ENCODE measurements at regions not wholly inside any gene's neighbourhood (a gene's known extent, or its start where the extent isn't known, plus 50 kb on each side); places are given as distances from the start of the nearest gene placed in this dataset.

DNA sequence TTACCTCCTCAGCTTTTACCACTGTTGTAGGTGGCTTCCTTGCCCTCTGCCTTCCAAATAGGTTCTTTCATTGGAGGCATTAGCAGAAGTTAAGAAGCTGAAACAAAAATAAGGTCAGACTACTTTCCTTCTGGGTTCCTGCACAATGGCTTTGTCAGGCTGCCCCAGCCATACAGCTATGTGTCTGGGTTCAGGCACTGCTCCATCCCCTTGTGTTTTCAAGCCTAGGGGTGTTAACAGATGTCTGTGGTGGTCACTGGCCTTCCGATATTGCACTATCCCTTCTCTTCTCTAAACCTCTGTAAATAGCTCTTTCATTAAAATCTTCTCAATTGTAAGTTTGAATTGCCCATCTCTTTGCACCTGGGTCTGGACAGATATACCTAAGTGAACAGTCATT, 728.9 kb downstream of the SLC16A7 start (continued):
- TF ChIP-seq, protein P1, sequence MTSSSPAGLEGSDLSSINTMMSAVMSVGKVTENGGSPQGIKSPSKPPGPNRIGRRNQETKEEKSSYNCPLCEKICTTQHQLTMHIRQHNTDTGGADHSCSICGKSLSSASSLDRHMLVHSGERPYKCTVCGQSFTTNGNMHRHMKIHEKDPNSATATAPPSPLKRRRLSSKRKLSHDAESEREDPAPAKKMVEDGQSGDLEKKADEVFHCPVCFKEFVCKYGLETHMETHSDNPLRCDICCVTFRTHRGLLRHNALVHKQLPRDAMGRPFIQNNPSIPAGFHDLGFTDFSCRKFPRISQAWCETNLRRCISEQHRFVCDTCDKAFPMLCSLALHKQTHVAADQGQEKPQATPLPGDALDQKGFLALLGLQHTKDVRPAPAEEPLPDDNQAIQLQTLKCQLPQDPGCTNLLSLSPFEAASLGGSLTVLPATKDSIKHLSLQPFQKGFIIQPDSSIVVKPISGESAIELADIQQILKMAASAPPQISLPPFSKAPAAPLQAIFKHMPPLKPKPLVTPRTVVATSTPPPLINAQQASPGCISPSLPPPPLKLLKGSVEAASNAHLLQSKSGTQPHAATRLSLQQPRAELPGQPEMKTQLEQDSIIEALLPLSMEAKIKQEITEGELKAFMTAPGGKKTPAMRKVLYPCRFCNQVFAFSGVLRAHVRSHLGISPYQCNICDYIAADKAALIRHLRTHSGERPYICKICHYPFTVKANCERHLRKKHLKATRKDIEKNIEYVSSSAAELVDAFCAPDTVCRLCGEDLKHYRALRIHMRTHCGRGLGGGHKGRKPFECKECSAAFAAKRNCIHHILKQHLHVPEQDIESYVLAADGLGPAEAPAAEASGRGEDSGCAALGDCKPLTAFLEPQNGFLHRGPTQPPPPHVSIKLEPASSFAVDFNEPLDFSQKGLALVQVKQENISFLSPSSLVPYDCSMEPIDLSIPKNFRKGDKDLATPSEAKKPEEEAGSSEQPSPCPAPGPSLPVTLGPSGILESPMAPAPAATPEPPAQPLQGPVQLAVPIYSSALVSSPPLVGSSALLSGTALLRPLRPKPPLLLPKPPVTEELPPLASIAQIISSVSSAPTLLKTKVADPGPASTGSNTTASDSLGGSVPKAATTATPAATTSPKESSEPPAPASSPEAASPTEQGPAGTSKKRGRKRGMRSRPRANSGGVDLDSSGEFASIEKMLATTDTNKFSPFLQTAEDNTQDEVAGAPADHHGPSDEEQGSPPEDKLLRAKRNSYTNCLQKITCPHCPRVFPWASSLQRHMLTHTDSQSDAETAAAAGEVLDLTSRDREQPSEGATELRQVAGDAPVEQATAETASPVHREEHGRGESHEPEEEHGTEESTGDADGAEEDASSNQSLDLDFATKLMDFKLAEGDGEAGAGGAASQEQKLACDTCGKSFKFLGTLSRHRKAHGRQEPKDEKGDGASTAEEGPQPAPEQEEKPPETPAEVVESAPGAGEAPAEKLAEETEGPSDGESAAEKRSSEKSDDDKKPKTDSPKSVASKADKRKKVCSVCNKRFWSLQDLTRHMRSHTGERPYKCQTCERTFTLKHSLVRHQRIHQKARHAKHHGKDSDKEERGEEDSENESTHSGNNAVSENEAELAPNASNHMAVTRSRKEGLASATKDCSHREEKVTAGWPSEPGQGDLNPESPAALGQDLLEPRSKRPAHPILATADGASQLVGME (CRISPR knock-in tag; IDR thresholded peaks at IDR 0.05), result no peak
- TF ChIP-seq ZNF23 (CRISPR knock-in tag; IDR thresholded peaks at IDR 0.05) (no peak), TCF7L2 (IDR thresholded peaks at IDR 0.05; ENCODE audit: low read depth, low read length) (no peak), TEAD2 (tag; IDR thresholded peaks at IDR 0.05) (no peak), FOXJ3 (CRISPR knock-in tag; IDR thresholded peaks at IDR 0.05) (no peak), NR2F6 (CRISPR knock-in tag; IDR thresholded peaks at IDR 0.05) (no peak), LCOR (CRISPR knock-in tag; IDR thresholded peaks at IDR 0.05) (no peak), ZNF707 (CRISPR knock-in tag; conservative IDR thresholded peaks at IDR 0.05) (no peak)

All from K562 (cell line).